ENCODE measurements at regions not wholly inside any gene's neighbourhood (a gene's known extent, or its start where the extent isn't known, plus 50 kb on each side); places are given as distances from the start of the nearest gene placed in this dataset.

DNA sequence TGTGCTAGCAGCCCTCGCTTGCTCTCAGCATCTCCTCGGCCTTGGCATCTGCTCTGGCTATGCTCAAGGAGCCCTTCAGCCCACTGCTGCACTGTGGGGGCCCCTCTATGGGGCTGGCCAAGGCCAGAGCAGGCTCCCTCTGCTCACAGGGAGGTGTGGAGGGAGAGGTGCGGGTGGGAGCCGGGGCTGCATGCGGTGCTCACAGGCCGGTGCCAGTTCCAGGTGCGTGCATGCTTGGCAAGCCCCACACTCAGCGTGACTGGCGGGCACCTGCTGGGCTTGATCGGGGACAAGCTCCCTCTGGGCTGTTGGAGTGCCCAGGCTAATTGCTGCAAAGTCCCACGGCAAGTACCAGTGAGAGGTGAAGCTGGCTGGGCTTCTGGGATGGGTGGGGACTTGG lies 170.5 kb downstream of the TRIM36 start:
- in situ Hi-C loops (cut with HindIII; ENCODE audit: low sequenced_read_pairs): no loop called here
- no peak overlapping the region for H3K4me3 ChIP-seq (ENCODE audit: low read depth, low read length)
- no peak for DNase-seq (ENCODE audit: low read depth)
- TF ChIP-seq, protein P1, sequence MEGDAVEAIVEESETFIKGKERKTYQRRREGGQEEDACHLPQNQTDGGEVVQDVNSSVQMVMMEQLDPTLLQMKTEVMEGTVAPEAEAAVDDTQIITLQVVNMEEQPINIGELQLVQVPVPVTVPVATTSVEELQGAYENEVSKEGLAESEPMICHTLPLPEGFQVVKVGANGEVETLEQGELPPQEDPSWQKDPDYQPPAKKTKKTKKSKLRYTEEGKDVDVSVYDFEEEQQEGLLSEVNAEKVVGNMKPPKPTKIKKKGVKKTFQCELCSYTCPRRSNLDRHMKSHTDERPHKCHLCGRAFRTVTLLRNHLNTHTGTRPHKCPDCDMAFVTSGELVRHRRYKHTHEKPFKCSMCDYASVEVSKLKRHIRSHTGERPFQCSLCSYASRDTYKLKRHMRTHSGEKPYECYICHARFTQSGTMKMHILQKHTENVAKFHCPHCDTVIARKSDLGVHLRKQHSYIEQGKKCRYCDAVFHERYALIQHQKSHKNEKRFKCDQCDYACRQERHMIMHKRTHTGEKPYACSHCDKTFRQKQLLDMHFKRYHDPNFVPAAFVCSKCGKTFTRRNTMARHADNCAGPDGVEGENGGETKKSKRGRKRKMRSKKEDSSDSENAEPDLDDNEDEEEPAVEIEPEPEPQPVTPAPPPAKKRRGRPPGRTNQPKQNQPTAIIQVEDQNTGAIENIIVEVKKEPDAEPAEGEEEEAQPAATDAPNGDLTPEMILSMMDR (IDR thresholded peaks at IDR 0.05; ENCODE audit: low read depth, low read length, missing control alignments): no peak

DNA sequence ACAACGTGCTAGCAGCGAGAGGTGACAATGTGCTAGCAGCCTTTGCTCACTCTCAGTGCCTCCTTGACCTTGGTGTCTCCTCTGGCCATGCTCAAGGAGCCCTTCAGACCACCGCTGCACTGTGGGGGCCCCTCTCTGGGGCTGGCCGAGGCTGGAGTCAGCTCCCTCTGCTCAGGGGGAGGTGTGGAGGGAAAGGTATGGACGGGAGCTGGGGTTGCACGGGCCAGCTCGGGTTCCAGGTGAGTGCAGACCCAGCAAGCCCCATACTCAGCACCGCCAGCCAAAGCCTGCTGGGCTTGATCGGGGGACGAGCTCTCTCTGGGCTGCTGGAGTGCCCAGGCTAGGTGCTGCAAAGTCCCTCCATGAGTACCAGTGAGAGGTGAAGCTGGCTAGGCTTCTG lies 180.2 kb downstream of the TRIM36 start:
- in situ Hi-C loops (cut with HindIII; ENCODE audit: low sequenced_read_pairs): no loop called here
- TF ChIP-seq, protein P1 (IDR thresholded peaks at IDR 0.05; ENCODE audit: low read depth, low read length, missing control alignments): no peak
- H3K4me3 ChIP-seq (ENCODE audit: low read depth, low read length): no peak overlapping the region
- DNase-seq (ENCODE audit: low read depth): no peak

DNA sequence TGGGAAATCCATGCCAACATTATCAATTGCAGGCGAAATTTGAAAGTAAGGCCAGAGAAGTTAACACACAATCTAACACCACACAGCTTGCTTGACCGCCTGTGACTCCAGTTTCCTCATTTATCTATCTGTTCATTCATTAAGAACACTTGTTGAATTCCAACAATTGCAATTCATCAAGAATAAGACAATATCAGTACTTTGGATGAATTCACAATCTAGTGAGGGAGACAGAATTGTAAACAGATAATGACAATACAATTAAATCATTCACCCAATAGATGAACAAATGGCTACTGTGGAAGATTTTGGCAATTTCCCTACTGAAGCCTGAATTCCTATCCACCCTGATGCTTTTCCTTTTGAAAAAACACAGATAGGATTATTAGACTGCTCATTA lies 181.6 kb downstream of the TRIM36 start:
- TF ChIP-seq, protein P1 (IDR thresholded peaks at IDR 0.05; ENCODE audit: low read depth, low read length, missing control alignments): no peak
- DNase-seq (ENCODE audit: low read depth): no peak
- in situ Hi-C loops (cut with HindIII; ENCODE audit: low sequenced_read_pairs): no loop called here
- H3K4me3 ChIP-seq (ENCODE audit: low read depth, low read length): no peak overlapping the region

DNA sequence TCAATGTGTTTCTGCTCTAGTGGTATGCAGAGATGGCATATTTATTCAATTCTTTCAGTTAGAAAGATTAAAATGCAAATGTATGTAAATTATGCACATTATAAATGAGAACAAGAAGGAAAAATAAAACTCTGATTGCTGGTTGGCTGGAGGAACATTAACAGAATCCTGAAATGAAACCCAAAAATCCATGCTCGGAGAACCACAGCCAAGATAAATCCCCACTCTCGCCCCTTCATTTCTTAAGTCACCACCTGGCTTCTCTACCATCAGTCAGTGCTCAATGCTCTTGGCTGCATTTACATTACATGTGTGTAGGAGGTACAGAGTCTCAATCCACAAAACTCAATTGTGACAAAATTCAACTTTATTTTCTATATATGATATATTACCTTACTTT lies 184.9 kb downstream of the TRIM36 start:
- DNase-seq (ENCODE audit: low read depth): no peak
- in situ Hi-C loops (cut with HindIII; ENCODE audit: low sequenced_read_pairs): no loop called here
- TF ChIP-seq, protein P1 (IDR thresholded peaks at IDR 0.05; ENCODE audit: low read depth, low read length, missing control alignments): no peak
- no peak overlapping the region for H3K4me3 ChIP-seq (ENCODE audit: low read depth, low read length)

DNA sequence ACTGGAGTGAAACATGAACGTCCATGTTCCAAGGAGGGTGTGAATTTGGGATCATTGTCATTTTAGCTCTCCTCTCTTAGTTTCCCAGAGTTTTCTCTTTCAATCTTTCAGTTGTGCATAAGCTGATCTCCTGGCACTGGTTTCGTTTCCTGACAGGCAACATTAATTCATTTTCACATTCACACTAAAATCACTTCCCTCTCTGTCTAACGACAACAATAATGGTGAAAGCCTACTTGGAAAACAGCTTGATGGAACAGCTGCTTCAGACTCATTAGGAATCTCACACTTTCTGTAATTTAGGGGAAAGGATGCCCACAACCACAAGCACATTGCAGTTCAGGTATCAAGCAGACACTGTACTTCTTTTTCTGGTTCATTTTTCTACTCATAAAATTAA lies 188.6 kb downstream of the TRIM36 start:
- TF ChIP-seq, protein P1 (IDR thresholded peaks at IDR 0.05; ENCODE audit: low read depth, low read length, missing control alignments): no peak
- DNase-seq (ENCODE audit: low read depth): no peak
- in situ Hi-C loops (cut with HindIII; ENCODE audit: low sequenced_read_pairs): no loop called here
- H3K4me3 ChIP-seq (ENCODE audit: low read depth, low read length): no peak overlapping the region

DNA sequence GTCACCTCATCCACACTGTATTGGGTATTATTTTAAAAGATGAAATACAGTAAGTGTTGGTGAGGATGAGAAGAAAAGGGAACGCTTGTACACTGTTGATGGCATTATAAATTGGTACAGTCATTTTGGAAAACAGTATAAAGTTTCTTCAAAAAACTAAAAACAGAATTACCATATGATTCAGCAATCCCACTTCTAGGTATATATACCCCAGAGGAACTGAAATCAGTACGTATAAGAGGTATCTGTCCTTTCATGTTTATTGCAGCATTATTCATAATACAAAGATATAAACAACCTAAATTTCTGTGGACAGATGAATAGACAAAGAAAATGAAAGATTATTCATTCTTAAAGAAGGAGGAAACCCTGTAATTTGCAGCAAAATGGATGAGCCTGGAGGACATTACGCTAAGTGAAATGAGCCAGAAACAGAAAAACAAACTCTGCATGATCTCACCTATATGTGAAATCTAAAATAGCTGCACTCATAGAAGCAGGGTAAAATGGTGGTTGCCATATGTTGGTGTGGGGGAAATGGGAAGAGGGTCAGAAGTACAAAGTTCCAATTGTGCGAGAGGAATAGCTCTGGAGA lies 191.6 kb downstream of the TRIM36 start:
- in situ Hi-C loops (cut with HindIII; ENCODE audit: low sequenced_read_pairs): no loop called here
- no peak overlapping the region for H3K4me3 ChIP-seq (ENCODE audit: low read depth, low read length)
- TF ChIP-seq, protein P1 (IDR thresholded peaks at IDR 0.05; ENCODE audit: low read depth, low read length, missing control alignments): no peak
- no peak for DNase-seq (ENCODE audit: low read depth)

Measured in astrocyte of the cerebellum (primary cell).